ENCODE measurements at regions not wholly inside any gene's neighbourhood (a gene's known extent, or its start where the extent isn't known, plus 50 kb on each side); places are given as distances from the start of the nearest gene placed in this dataset.

GRCh38 chr4:152160225-152160800, 375.6 kb downstream of the FBXW7 start:
- TF ChIP-seq TAF1 (IDR thresholded peaks at IDR 0.05; ENCODE audit: borderline replicate concordance, insufficient read depth, low read length) (no peak), SIN3A (IDR thresholded peaks at IDR 0.05; ENCODE audit: borderline replicate concordance, insufficient read depth, low read length) (no peak), POLR2AphosphoS5 (IDR thresholded peaks at IDR 0.05; ENCODE audit: low read depth, low read length) (no peak)

All from PFSK-1 (cell line).